ENCODE measurements at regions not wholly inside any gene's neighbourhood (a gene's known extent, or its start where the extent isn't known, plus 50 kb on each side); places are given as distances from the start of the nearest gene placed in this dataset.

GRCh38 chr9:134240361-134240760 is 76.0 kb upstream of the RNU6ATAC start:
- no TSS peak for BruUV-seq (replicated peaks)
- intact Hi-C loops (cut with micrococcal nuclease) (no loop called here), dilution Hi-C loops (cut with MboI; ENCODE audit: extremely low pct_ligation_motif_present, low sequenced_read_pairs) (no loop called here)
- no peaks in the 10 kb centered on the region for H3K79me2 ChIP-seq (ENCODE audit: control insufficient read depth, insufficient read depth, low read length)
- no peak for FAIRE-seq
- no peak overlapping the region for H3K27ac ChIP-seq (ENCODE audit: insufficient read depth, low read depth, low read length)
- no peaks in the 10 kb centered on the region for H3K36me3 ChIP-seq (ENCODE audit: control insufficient read depth in 2 of 2, extremely low read depth in 1 of 2, insufficient read depth in 2 of 2, low read length in 2 of 2)
- no peaks in the 10 kb centered on the region for H4K20me1 ChIP-seq (replicated peaks; ENCODE audit: control insufficient read depth, extremely low read depth, insufficient read depth, low read length)
- peaks cover 0 to 2% of the 10 kb centered on the region in 2 experiments for H3K27me3 ChIP-seq (ENCODE audit: control insufficient read depth in 2 of 2, insufficient read depth in 2 of 2, low read length in 2 of 2)
- no peak for DNase-seq (ENCODE audit: low read depth, low spot score)
- CTCF ChIA-PET, result no interaction called here
- H3K9me1 ChIP-seq (replicated peaks; ENCODE audit: control insufficient read depth, extremely low read depth, insufficient read depth, low read length), result no peaks in the 10 kb centered on the region
- no peak overlapping the region for H3K4me3 ChIP-seq (replicated peaks in 1 of 3; ENCODE audit: insufficient read depth in 1 of 3, low read depth in 1 of 3, low read length in 3 of 3)
- H3K4me2 ChIP-seq (ENCODE audit: insufficient read depth, low read length), result no peak overlapping the region
- no peak overlapping the region for H3K9ac ChIP-seq (replicated peaks; ENCODE audit: extremely low read depth, insufficient read depth, low read length)
- H3K9me3 ChIP-seq (replicated peaks; ENCODE audit: control insufficient read depth, insufficient read depth, low read length), result no peaks in the 10 kb centered on the region
- no peak overlapping the region for H2AFZ ChIP-seq (ENCODE audit: low read depth, low read length)
- H3K4me1 ChIP-seq (ENCODE audit: control insufficient read depth, extremely low read depth, insufficient read depth, low read length), result no peaks in the 10 kb centered on the region
- TF ChIP-seq JUN (IDR thresholded peaks at IDR 0.05; ENCODE audit: borderline replicate concordance, insufficient read depth, insufficient read length, low read depth) (no peak), EZH2 (IDR thresholded peaks at IDR 0.05; ENCODE audit: borderline replicate concordance, low read depth, low read length, severe bottlenecking) (no peak), FOS (IDR thresholded peaks at IDR 0.05; ENCODE audit: borderline replicate concordance, insufficient read depth, low read length) (no peak), MAX (IDR thresholded peaks at IDR 0.05; ENCODE audit: insufficient read depth, insufficient read length) (no peak), CTCF (IDR thresholded peaks at IDR 0.05; ENCODE audit: extremely low read depth in 1 of 2, insufficient read depth in 1 of 2, low read depth in 1 of 2, low read length in 2 of 2) (no peak), MYC (IDR thresholded peaks at IDR 0.05; ENCODE audit: low read depth, low read length) (no peak), POLR2AphosphoS5 (IDR thresholded peaks at IDR 0.05; ENCODE audit: insufficient read depth, low read depth, low read length) (no peak), POLR2A (IDR thresholded peaks at IDR 0.05; ENCODE audit: low read depth, low read length) (no peak), GATA2 (IDR thresholded peaks at IDR 0.05; ENCODE audit: insufficient read depth, insufficient read length, low read depth, low read length) (no peak)
- POLR2A ChIA-PET, result no interaction called here

Data from endothelial cell of umbilical vein (primary cell).